ENCODE measurements at regions not wholly inside any gene's neighbourhood (a gene's known extent, or its start where the extent isn't known, plus 50 kb on each side); places are given as distances from the start of the nearest gene placed in this dataset.
A peak's percentile ranks its signal among the peaks of the same experiment; 100 is the strongest.

DNA sequence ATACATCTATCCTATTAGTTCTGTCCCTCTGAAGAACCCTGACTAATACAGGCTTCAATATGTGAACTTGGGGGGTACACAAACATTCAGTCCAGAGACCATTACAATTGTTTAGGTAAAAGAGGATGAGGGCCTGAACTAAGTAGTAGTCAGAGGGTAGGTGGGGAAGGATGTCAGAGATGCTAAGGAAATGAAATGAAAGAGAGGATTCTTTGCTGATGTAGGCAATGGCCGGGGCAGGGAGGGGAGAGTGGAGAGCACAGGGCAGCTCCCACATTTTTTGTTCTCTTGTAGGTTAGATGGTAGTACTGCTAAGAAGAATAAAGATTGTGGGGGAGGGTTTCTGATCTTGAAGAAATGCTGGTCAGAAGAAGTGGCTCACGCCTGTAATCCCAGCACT, 60.8 kb downstream of the SOX4 start:
- ChIA-PET POLR2A (no interaction called here), CTCF (interaction anchor here (1.2 kb wide), 1 partner anchor 58 kb away, joined by 3 read pairs; no protein-coding TSS in a partner anchor)
- Histone ChIP-seq H3K9me3 (no peaks in the 10 kb centered on the region), H3K4me2 (no peak overlapping the region), H3K27ac (no peak overlapping the region), H3K4me1 (peaks cover 4% of the 10 kb centered on the region; the same call in 2 of the 3 replicates), H3K4me3 (no peak overlapping the region)
- no peak for TF ChIP-seq FOSL2 (IDR thresholded peaks at IDR 0.05)
- no peak for TF ChIP-seq FOSL2 (CRISPR knock-in tag; IDR thresholded peaks at IDR 0.05)
- TF ChIP-seq ZSCAN20 (CRISPR knock-in tag; IDR thresholded peaks at IDR 0.05), result no peak
- TF ChIP-seq, protein P1, sequence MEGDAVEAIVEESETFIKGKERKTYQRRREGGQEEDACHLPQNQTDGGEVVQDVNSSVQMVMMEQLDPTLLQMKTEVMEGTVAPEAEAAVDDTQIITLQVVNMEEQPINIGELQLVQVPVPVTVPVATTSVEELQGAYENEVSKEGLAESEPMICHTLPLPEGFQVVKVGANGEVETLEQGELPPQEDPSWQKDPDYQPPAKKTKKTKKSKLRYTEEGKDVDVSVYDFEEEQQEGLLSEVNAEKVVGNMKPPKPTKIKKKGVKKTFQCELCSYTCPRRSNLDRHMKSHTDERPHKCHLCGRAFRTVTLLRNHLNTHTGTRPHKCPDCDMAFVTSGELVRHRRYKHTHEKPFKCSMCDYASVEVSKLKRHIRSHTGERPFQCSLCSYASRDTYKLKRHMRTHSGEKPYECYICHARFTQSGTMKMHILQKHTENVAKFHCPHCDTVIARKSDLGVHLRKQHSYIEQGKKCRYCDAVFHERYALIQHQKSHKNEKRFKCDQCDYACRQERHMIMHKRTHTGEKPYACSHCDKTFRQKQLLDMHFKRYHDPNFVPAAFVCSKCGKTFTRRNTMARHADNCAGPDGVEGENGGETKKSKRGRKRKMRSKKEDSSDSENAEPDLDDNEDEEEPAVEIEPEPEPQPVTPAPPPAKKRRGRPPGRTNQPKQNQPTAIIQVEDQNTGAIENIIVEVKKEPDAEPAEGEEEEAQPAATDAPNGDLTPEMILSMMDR (IDR thresholded peaks at IDR 0.05), result no peak
- no peak for TF ChIP-seq CHD4 (IDR thresholded peaks at IDR 0.05; ENCODE audit: borderline replicate concordance)
- no peak for TF ChIP-seq NR3C1 (IDR thresholded peaks at IDR 0.05)
- no peak for TF ChIP-seq HOXA7 (CRISPR knock-in tag; IDR thresholded peaks at IDR 0.05)
- no peak for TF ChIP-seq JUN (IDR thresholded peaks at IDR 0.05)
- no peak for TF ChIP-seq BHLHE40 (IDR thresholded peaks at IDR 0.05; ENCODE audit: low read depth, low read length)
- ATAC-seq (no peak), FAIRE-seq (no peak), DNase-seq (ENCODE audit: low read depth in 1 of 2, low spot score in 1 of 2) (no peak)
- 84% methylated on average over 2 of the region's 2 CpGs for WGBS (ENCODE audit: missing lambda C conversion rate)

DNA sequence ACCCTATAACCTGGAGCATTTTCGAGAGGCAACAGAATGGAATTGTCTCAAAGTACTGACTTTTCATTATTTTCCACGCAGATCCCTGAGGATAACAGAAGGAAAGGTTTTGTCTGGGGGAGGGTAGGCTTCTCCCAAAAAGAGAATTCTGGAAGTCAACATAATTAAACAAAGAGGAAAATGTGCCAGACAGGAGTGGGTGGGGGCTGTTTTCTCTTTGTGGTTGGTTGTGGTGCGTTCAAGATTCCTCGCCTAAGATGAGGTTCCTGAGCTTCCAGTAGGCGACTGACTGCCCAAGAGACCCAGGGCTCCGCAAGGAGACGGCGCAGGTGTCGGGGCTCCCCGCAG, 70.4 kb downstream of the SOX4 start:
- Histone ChIP-seq H3K4me1 (peaks cover 3% of the 10 kb centered on the region; the same call in 1 of the 3 replicates), H3K9me3 (no peaks in the 10 kb centered on the region), H3K4me3 (peak overlapping the region; percentile 53), H3K4me2 (peak overlapping the region; percentile 84), H3K27ac (peak overlapping the region; percentile 74 to 86)
- CTCF ChIA-PET, result interaction anchor here (0.9 to 1.1 kb wide), 2 partner anchors 13 to 17 kb away, joined by 3 to 4 read pairs; no protein-coding TSS in a partner anchor
- POLR2A ChIA-PET, result no interaction called here
- FAIRE-seq (no peak), DNase-seq (ENCODE audit: low read depth in 1 of 2, low spot score in 1 of 2) (no peak), ATAC-seq (no peak; a peak in 1 of 6 replicates)
- WGBS (ENCODE audit: missing lambda C conversion rate), result 73% methylated on average over 10 of the region's 10 CpGs
- no peak for TF ChIP-seq BHLHE40 (IDR thresholded peaks at IDR 0.05; ENCODE audit: low read depth, low read length)
- TF ChIP-seq FOSB (CRISPR knock-in tag; IDR thresholded peaks at IDR 0.05), result no peak
- no peak for TF ChIP-seq HOXB5 (CRISPR knock-in tag; IDR thresholded peaks at IDR 0.05)
- no peak for TF ChIP-seq CBX8 (IDR thresholded peaks at IDR 0.05)
- no peak for TF ChIP-seq EHF (CRISPR knock-in tag; IDR thresholded peaks at IDR 0.05)
- TF ChIP-seq RFX5 (IDR thresholded peaks at IDR 0.05), result no peak
- no peak for TF ChIP-seq HDAC2 (IDR thresholded peaks at IDR 0.05)
- no peak for TF ChIP-seq RAD21 (conservative IDR thresholded peaks at IDR 0.05 in 1 of 2, IDR thresholded peaks at IDR 0.05 in 1 of 2)
- TF ChIP-seq, protein P2, sequence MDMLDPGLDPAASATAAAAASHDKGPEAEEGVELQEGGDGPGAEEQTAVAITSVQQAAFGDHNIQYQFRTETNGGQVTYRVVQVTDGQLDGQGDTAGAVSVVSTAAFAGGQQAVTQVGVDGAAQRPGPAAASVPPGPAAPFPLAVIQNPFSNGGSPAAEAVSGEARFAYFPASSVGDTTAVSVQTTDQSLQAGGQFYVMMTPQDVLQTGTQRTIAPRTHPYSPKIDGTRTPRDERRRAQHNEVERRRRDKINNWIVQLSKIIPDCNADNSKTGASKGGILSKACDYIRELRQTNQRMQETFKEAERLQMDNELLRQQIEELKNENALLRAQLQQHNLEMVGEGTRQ (IDR thresholded peaks at IDR 0.05), result no peak
- TF ChIP-seq, protein P1 (IDR thresholded peaks at IDR 0.05), result no peak
- no peak for TF ChIP-seq HOXA7 (CRISPR knock-in tag; IDR thresholded peaks at IDR 0.05)
- TF ChIP-seq CBX2 (IDR thresholded peaks at IDR 0.05; ENCODE audit: borderline replicate concordance, low read depth), result no peak

DNA sequence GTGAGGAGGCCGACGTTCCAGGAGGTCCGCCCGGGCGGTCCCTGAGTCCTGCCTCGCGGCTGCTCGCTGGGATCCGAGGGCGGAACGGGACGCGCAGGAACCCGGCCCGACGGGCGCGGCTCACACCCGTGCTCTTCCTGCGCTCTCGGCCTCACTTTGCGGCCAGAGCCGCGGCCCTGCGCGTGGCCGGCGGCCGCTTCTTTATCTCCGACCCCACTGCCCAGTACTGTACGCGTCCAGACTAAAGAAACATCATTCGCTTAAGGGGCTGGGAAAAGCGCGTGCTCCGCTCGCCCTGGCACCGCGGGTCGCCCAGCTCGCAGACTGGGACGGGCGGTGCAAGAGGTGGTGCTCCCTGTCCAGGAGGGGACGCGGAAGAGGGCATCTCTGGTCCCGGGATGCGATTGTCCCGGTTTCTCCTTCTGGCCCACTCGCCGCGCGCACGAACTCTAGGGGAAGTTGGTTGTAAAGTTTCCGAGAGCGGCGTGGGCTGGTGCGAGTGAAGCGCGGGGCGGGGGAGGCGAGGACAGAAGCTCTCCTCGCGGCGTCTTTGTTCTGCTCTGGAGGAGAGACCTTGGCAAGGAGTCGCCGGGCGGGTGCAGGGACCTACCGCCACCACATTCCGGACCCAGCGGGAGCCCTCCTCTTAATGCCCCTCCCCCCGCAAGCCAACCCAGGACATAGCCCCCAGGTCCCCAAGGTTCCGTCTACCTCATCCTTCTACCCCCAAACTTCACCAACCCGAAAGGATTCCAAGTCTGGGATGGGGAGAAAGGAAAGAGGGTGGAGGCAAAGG, 71.0 kb downstream of the SOX4 start:
- H3K9me3 ChIP-seq, result no peaks in the 10 kb centered on the region
- WGBS (ENCODE audit: missing lambda C conversion rate), result 18% methylated on average over 25 of the region's 73 CpGs
- peaks cover 3% of the 10 kb centered on the region; the same call in 1 of the 3 replicates for H3K4me1 ChIP-seq
- TF ChIP-seq, protein P3, sequence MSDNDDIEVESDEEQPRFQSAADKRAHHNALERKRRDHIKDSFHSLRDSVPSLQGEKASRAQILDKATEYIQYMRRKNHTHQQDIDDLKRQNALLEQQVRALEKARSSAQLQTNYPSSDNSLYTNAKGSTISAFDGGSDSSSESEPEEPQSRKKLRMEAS (IDR thresholded peaks at IDR 0.05), result peak; percentile 50
- no peak for TF ChIP-seq TP53 (CRISPR knock-in tag; IDR thresholded peaks at IDR 0.05)
- peak overlapping the region; percentile 84 for H3K4me2 ChIP-seq
- CTCF ChIA-PET, result interaction anchor here (0.9 kb wide), 1 partner anchor 17 kb away, joined by 3 read pairs; no protein-coding TSS in a partner anchor
- FAIRE-seq (no peak), ATAC-seq (peak; percentile 79 to 84), DNase-seq (ENCODE audit: low read depth in 1 of 2, low spot score in 1 of 2) (peak; percentile 15 to 18)
- POLR2A ChIA-PET, result no interaction called here
- peak overlapping the region; percentile 74 to 86 for H3K27ac ChIP-seq
- peak overlapping the region; percentile 53 for H3K4me3 ChIP-seq

Measured in A549 (cell line).